DOHH2 (cell line): ENCODE measurements at regions not wholly inside any gene's neighbourhood (a gene's known extent, or its start where the extent isn't known, plus 50 kb on each side); places are given as distances from the start of the nearest gene placed in this dataset.

Experiments used
- H3F3A ChIP-seq: fragments of 200-600 bp; sonication (generic), shearing (Covaris generic); 2 replicates; pipeline ENCODE4 v1.6.0; 2016; ENCODE audit warnings: antibody characterized with exemption, mild to moderate bottlenecking; ENCODE audit not compliant: control insufficient read depth, insufficient read depth
- H3K27ac ChIP-seq: fragments of 200-600 bp; sonication (generic); 2 replicates; pipeline ENCODE4 v1.5.1; 2014; ENCODE audit warnings: low read depth, mild to moderate bottlenecking, low read length, moderate library complexity
- H3K27me3 ChIP-seq: fragments of 200-600 bp; sonication (generic); 2 replicates; pipeline ENCODE4 v1.6.1; 2014; ENCODE audit warnings: mild to moderate bottlenecking, low read length, mixed read lengths; ENCODE audit not compliant: control insufficient read depth
- H3K36me3 ChIP-seq: fragments of 200-600 bp; sonication (generic); 2 replicates; pipeline ENCODE4 v1.6.1; 2014; ENCODE audit warnings: mild to moderate bottlenecking, low read length, moderate library complexity, mixed read lengths; ENCODE audit not compliant: control insufficient read depth
- H3K4me1 ChIP-seq: fragments of 200-600 bp; sonication (generic); 2 replicates; pipeline ENCODE4 v1.6.1; 2014; ENCODE audit warnings: mild to moderate bottlenecking, low read length, mixed read lengths; ENCODE audit not compliant: control insufficient read depth
- H3K4me2 ChIP-seq: fragments of 200-600 bp; sonication (generic); 2 replicates; pipeline ENCODE4 v1.6.0; 2014; ENCODE audit warnings: mild to moderate bottlenecking, low read length, moderate library complexity
- H3K4me3 ChIP-seq: fragments of 200-600 bp; sonication (generic); 2 replicates; pipeline ENCODE4 v1.5.1; 2014; ENCODE audit warnings: mild to moderate bottlenecking, low read length, mixed read lengths
- H3K79me2 ChIP-seq: fragments of 200-600 bp; sonication (generic); 2 replicates; pipeline ENCODE4 v1.6.1; 2014; ENCODE audit warnings: mild to moderate bottlenecking, low read length, mixed read lengths; ENCODE audit not compliant: control insufficient read depth
- H3K9me2 ChIP-seq: fragments of 200-600 bp; sonication (generic); replicated peaks from 2 replicates; pipeline ENCODE4 v1.6.1; 2014; ENCODE audit warnings: mild to moderate bottlenecking, low read length, mixed read lengths; ENCODE audit not compliant: control insufficient read depth
- H3K9me3 ChIP-seq: fragments of 200-600 bp; sonication (generic); 2 replicates; pipeline ENCODE4 v1.6.1; 2014; ENCODE audit warnings: antibody characterized with exemption, low read length, mixed read lengths; ENCODE audit not compliant: control insufficient read depth, insufficient read depth
- H4K20me1 ChIP-seq: fragments of 200-600 bp; sonication (generic); 2 replicates; pipeline ENCODE4 v1.6.0; 2014; ENCODE audit warnings: low read depth, mild to moderate bottlenecking, antibody characterized with exemption, low read length, moderate library complexity; ENCODE audit not compliant: control insufficient read depth, insufficient read depth
- CTCF ChIP-seq: fragments of 200-600 bp; sonication (generic); IDR thresholded peaks from one replicate; pipeline ENCODE4 v1.5.1; 2014; ENCODE audit warnings: antibody characterized with exemption, mild to moderate bottlenecking, low read depth, low read length; ENCODE audit not compliant: poor library complexity, severe bottlenecking
- EZH2phosphoT487 ChIP-seq: fragments of 200-600 bp; sonication (generic); IDR thresholded peaks from 2 replicates; pipeline ENCODE4 v1.6.1; 2017; ENCODE audit warnings: borderline replicate concordance, mild to moderate bottlenecking, antibody characterized with exemption, low read length, moderate library complexity, mixed read lengths

GRCh38 chr1:239155466-239156091 is 230.8 kb upstream of the CHRM3 start:
- H3K4me3 ChIP-seq = no peak overlapping the region
- no peaks in the 10 kb centered on the region for H3K79me2 ChIP-seq
- no peaks in the 10 kb centered on the region for H3K27me3 ChIP-seq
- no peaks in the 10 kb centered on the region for H3K9me2 ChIP-seq
- no peaks in the 10 kb centered on the region for H3K36me3 ChIP-seq
- H3K4me2 ChIP-seq = no peak overlapping the region
- no peaks in the 10 kb centered on the region for H3K4me1 ChIP-seq
- no peaks in the 10 kb centered on the region for H3K9me3 ChIP-seq
- H3F3A ChIP-seq = no peaks in the 10 kb centered on the region
- TF ChIP-seq EZH2phosphoT487 (no peak), CTCF (no peak)
- H3K27ac ChIP-seq = no peak overlapping the region
- no peaks in the 10 kb centered on the region for H4K20me1 ChIP-seq

DNA sequence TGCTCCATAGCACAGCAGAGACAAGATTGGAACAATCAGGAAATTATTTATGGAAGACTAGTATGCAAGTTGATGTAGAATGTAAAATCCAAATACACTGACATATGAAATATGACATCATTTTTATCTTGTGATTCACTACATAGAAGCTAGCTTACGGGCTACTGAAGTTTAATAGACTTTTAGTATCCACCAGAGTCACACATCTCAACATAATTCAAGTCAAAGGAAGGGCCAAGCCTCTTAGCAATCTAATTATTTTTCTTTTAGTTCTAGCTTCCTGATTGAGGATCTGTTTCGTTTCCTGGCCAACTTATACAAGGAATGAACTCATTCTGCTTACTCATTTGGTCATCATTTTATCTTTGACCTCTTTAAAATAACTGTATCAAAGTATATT is 234.4 kb upstream of the CHRM3 start:
- H3K27me3 ChIP-seq = no peaks in the 10 kb centered on the region
- H3K4me1 ChIP-seq = no peaks in the 10 kb centered on the region
- H3K79me2 ChIP-seq = no peaks in the 10 kb centered on the region
- H3K36me3 ChIP-seq = no peaks in the 10 kb centered on the region
- no peak overlapping the region for H3K27ac ChIP-seq
- H3F3A ChIP-seq = no peaks in the 10 kb centered on the region
- no peak overlapping the region for H3K4me2 ChIP-seq
- no peak overlapping the region for H3K4me3 ChIP-seq
- no peaks in the 10 kb centered on the region for H3K9me3 ChIP-seq
- H4K20me1 ChIP-seq = no peaks in the 10 kb centered on the region
- H3K9me2 ChIP-seq = no peaks in the 10 kb centered on the region
- TF ChIP-seq EZH2phosphoT487 (no peak), CTCF (no peak)

DNA sequence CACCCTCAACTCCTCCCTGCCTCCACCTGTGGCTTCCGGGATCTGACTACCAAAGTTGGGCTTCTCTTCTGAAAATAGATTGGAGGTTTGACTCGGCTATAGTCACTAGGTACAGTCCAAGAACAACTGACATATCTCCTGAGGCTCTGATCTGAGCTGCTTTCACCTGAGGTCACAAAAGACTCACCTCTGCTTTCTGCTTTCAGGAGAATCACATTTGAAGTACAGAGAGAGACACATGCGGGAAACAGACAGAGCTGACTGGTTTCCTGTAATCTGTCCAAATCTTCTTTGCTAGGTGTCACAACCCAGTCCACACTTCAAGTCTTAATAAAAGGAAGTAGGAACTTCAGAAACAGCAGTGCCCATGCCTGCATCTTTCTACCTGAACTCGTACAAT is 245.4 kb upstream of the CHRM3 start:
- TF ChIP-seq EZH2phosphoT487 = no peak
- TF ChIP-seq CTCF = no peak
- Histone ChIP-seq H3K9me3 (no peaks in the 10 kb centered on the region; the same call in 1 of the 2 replicates), H3K27me3 (no peaks in the 10 kb centered on the region), H3K27ac (no peak overlapping the region), H4K20me1 (no peaks in the 10 kb centered on the region), H3K4me2 (no peak overlapping the region), H3K4me3 (no peak overlapping the region), H3F3A (no peaks in the 10 kb centered on the region), H3K36me3 (no peaks in the 10 kb centered on the region), H3K9me2 (no peaks in the 10 kb centered on the region), H3K79me2 (no peaks in the 10 kb centered on the region), H3K4me1 (no peaks in the 10 kb centered on the region)
